Epithelial cell of proximal tubule (primary cell): ENCODE measurements at regions not wholly inside any gene's neighbourhood (a gene's known extent, or its start where the extent isn't known, plus 50 kb on each side); places are given as distances from the start of the nearest gene placed in this dataset.

ENCODE experiments used
- DNase-seq: peaks from one replicate; pipeline ENCODE4 v3.0.0-alpha.2; 2011; ENCODE audit warnings: low read depth
- H3K4me3 ChIP-seq: 2 replicates; pipeline ENCODE4 v1.5.1; 2011; ENCODE audit warnings: low read depth, mild to moderate bottlenecking, low read length
- CTCF ChIP-seq: conservative IDR thresholded peaks from 2 replicates; pipeline ENCODE4 v1.5.1; 2012; ENCODE audit warnings: low read depth, mild to moderate bottlenecking, low read length

- TF ChIP-seq CTCF: no peak
Observed at GRCh38 chr5:124679578-124680199, 66.8 kb downstream of the ZNF608 start.

GRCh38 chr5:124678922-124679519 lies 67.4 kb downstream of the ZNF608 start:
- no peak for TF ChIP-seq CTCF
- H3K4me3 ChIP-seq: no peak overlapping the region
- no peak for DNase-seq

More at GRCh38 chr5:124679578-124680199, 66.8 kb downstream of the ZNF608 start:
- H3K4me3 ChIP-seq: no peak overlapping the region
- no peak for DNase-seq

GRCh38 chr5:124678468-124678867 lies 68.0 kb downstream of the ZNF608 start:
- no peak for TF ChIP-seq CTCF
- no peak overlapping the region for H3K4me3 ChIP-seq
- DNase-seq: no peak

GRCh38 chr5:124677374-124678351 lies 68.8 kb downstream of the ZNF608 start:
- no peak for TF ChIP-seq CTCF
- H3K4me3 ChIP-seq: no peak overlapping the region
- DNase-seq: no peak

GRCh38 chr5:124675931-124676846 lies 70.2 kb downstream of the ZNF608 start:
- no peak for TF ChIP-seq CTCF

GRCh38 chr5:124671193-124671592 lies 75.2 kb downstream of the ZNF608 start:
- H3K4me3 ChIP-seq: no peak overlapping the region
- DNase-seq: no peak
- no peak for TF ChIP-seq CTCF

More at GRCh38 chr5:124675931-124676846, 70.2 kb downstream of the ZNF608 start:
- H3K4me3 ChIP-seq: no peak overlapping the region
- DNase-seq: no peak
